ENCODE measurements at regions not wholly inside any gene's neighbourhood (a gene's known extent, or its start where the extent isn't known, plus 50 kb on each side); places are given as distances from the start of the nearest gene placed in this dataset.

GRCh38 chr6:22722913-22723312 is 153.5 kb downstream of the HDGFL1 start:
- TF ChIP-seq GATA2 (IDR thresholded peaks at IDR 0.05; ENCODE audit: low read depth, low read length) (no peak), GATA3 (IDR thresholded peaks at IDR 0.05; ENCODE audit: low read depth, low read length) (no peak)
